HG02763 (cell line): ENCODE measurements at regions not wholly inside any gene's neighbourhood (a gene's known extent, or its start where the extent isn't known, plus 50 kb on each side); places are given as distances from the start of the nearest gene placed in this dataset.
"Not testable (repeated sequence)": the region's sequence is repeated elsewhere in the genome, so short reads cannot be mapped to it uniquely, and the experiment has no call there.

ENCODE experiments used
- ATAC-seq: cut with Tn5 transposase; IDR thresholded peaks from one replicate; pipeline ENCODE4 v1.9.1; 2021; ENCODE audit warnings: mild to moderate bottlenecking, moderate library complexity; ENCODE audit not compliant: unreplicated experiment

- ATAC-seq = not testable (repeated sequence)
Measured at GRCh38 chr6:15907220-15907913, 221.5 kb upstream of the MYLIP start.

- ATAC-seq = no peak
Measured at GRCh38 chr6:15906420-15907016, 222.4 kb upstream of the MYLIP start.

DNA sequence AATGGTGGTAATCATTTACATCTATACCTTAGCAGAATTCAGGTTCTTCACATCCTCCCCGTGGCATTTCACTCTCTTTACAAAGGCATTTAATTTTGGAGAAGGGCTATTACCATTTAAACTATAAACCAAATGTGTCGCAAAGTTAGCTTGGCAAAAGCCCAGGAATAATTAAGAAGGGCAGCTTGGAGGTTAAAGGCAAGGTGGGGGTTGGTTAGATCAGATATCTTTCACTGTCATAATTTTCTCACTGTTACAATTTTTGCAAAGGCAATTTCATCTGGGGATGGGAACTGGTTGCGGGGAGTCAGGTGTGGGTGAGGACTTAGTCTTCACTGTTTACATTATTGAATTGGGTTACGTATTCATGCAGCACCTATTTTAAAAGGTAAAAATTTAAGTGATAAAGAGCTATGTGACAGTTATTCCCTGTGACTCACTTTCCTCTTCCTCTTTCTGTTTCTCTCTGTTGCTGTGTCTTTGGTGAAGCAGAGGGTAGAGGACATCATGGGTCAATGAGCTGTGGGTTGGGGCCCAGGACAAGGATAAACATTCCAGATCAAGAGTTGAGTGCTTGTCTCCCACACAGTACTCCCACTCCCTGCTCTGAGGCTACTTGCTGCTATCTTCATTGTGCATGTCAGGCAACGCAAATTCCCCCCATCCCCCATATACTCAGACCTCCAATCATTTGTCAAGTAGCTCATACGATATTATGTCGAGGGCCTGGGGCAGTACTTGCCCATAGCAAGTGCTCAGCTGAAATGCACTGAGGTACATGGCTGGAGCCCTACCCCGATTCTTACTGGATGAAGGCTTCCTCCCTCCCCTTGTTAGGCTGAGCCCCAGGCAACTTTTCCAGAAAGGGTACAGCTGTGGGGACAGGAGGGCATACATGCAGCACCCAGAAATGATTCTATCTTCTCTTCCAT, 223.1 kb upstream of the MYLIP start:
- ATAC-seq = no peak

DNA sequence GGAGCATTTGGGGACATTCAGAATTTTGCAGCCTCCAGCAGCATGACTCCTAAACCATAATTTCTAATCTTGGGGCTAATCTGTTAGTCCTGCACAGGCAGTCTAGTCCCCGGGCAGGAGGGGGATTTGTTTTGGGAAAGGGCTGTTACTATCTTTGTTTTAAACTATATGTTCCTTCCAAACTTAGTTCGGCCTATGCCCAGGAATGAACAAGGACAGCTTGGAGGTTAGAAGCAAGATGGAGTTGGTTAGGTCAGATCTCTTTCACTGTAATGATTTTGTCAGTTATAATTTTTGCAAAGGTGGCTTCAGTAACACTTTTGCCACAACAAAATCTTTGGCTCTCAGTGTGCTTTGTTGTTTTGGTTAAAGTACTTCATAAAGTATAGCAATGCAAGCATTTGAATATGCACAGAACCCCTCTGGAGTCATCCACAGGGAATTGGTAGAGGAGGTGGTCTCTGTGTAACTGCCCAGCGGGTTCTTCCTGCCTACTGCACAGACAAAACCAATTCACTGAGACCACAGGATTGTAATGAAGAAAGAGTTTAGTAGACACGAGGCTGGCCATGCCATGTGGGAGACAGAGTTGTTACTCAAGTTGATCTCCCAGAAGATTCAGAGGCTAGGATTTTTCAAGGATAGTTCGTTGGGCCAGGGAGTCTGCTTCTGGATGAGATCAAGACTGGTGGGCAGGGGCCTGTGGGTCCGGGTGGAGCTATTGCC, 224.1 kb upstream of the MYLIP start:
- no peak for ATAC-seq

DNA sequence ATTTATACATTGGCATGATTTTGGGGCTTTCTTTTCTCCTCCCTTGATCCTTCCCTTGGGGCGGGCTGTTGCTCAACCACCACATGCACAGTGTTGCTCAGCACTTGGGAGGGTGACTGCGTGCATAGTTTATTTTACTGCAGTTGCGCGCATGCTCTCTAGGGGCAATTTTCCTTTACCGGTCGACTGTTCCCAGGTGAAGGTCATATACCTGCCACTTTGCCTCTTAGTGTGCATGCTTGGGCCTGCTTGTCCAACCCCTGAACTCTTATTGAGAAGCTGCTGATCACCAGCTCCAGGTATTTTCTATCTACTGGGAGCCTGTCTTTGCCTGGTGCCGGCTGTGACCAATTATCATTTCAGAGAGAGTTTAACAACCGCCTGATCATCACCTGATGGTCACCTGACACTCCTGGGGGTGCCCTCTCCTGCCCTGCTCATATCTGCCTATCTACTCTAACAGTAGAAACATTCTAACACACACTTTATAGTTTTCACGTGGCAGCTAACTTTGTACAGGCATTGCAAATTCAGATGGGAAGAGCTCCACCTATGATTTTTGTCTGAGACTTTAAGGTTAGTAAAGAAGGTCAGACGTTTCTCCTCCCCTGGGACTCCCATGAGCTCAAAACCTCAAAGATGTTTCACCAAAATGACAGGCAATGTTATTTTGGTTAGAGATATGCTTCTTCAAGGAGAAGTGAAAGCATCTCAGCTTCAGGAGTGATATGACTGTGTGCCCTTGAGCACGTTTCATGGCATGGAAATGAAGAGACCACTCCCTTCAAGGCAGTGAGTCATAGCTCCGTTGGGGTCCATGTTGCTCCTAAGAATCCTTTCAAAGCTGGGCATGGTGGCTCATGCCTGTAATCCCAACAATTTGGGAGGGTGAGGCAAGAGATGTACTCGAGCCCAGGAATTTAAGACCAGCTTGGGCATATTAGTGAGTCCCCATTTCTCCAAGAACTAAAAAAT, 227.5 kb upstream of the MYLIP start:
- peak; percentile 89 for ATAC-seq

GRCh38 chr6:15898693-15899092, 230.2 kb upstream of the MYLIP start:
- no peak for ATAC-seq

- no peak for ATAC-seq
Measured at GRCh38 chr6:15897063-15897876, 231.6 kb upstream of the MYLIP start.

DNA sequence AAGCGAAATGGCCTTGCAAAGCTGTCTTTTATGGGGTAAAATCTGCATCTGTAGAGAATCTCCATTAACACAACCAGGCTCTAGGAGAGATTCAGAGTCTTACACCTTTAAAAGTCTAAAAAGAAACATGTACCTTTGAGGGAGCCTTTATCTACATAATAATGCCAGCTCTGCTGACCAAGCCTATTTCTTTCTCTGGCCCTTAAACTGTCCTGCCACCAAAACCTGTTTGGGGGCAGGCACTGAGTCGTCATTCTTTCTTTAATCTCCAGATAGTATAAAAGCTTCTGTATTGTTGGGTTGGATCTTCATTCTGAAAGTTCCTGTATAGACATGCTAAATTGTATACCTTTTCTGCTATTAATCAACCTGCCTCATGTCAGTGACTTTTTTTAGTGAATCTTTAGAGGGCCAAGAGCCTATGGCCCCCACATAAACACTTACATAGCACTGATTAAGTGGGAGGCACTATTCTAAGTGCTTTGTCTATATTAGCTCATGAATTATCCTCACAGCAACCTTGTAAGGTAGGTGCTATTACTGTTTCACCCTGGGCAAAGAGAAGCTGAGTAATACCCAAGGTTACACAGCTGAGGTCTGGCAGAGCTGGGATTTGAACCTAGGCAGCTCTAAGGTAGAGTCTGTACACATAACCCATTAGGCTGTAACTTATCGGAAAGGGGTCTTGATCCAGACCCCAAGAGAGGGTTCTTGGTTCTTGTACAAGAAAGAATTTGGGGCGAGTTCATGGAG, 232.3 kb upstream of the DTNBP1 start:
- no peak for ATAC-seq

GRCh38 chr6:15893556-15894253, 230.9 kb upstream of the DTNBP1 start:
- ATAC-seq = no peak

- ATAC-seq = no peak
Measured at GRCh38 chr6:15892369-15892768, 229.5 kb upstream of the DTNBP1 start.

DNA sequence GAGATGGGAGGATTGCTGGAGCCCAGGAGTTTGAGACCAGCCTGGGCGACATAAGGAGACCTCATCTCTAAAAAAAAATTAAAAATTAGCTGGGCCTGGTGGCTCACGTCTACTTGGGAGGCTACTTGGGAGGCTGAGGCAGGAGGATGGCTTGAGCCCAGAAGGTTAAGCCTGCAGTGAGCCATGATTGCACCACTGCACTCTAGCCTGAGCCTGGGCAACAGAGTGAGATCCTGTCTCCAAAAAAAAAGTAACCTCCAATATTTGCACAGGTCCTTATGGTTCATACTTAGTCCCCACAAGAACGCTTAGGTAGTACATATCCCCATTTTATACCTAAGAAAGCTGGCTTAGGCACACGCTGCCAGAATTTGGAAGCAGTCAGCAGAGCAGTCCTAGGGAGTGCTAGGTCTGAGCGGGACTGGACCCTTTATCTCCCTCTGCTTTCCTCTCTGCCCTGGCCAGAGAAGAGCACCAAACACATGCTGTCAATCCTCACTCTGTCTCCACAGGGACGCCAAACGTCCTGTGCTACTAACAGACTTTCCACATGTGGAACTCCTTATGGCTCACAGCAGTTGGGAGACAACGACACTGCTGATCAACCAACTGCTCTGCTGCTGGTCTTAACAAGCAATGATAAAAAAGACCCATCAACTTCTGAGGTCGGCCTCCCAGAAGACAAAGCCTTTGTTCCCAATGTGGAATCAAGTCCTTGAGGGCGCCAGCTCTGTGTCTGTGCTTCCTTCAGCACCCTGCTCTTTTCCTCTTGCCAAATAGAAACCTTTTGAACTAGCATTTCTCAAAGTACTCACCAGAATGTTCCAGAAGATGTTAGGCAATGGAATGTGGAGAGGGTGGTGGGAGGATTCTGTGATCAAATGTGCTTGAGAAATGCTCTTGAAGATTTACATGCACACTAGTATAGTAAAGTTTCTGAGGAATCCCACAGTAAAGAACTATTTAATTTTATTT, 226.3 kb upstream of the DTNBP1 start:
- no peak for ATAC-seq

DNA sequence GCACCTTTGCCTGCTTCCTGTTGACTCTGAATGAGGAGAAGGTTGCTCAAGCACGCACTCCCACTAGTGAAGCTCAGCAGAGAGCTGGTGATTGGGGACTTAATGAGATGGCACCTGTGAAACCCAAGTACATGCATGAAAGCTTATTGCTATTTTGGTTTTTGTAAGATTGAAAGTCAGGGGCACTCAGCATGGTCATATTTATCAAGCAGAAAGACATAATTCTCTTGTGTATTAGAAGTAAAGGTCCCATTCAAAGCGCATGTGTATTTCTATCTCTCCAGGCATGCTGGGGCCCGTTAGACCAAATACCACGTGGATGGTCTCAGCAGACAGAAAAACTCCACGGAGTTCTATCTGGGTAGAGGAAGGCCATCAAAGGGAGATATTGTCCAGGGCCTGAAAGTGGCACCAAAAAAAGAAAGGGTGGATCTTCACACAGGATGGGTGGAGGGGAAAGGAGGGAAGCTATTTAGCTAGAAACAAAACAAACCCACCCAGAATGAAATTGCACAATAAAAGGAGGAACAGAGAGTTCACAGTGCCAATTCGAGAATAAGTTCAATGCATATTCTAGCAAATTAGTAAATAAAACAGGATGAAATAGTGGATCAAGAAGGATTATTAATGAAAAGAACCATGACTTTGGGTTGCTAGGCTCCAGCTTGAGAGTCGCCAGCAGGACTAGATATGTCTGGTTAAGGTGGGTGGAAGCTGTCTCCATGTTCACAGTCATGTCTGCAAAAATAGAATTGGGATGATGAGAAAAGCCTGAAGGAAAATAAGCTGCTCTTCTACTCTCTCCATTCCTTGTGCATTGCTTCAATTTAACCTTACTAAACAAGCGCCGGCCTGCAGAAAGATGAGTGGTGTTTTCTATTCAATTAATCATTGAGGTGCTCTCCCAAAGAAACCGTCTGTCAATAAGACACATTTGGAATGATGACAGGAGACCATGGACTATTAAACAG, 224.9 kb upstream of the DTNBP1 start:
- ATAC-seq = no peak

GRCh38 chr6:15885624-15886023, 222.8 kb upstream of the DTNBP1 start:
- ATAC-seq = no peak

DNA sequence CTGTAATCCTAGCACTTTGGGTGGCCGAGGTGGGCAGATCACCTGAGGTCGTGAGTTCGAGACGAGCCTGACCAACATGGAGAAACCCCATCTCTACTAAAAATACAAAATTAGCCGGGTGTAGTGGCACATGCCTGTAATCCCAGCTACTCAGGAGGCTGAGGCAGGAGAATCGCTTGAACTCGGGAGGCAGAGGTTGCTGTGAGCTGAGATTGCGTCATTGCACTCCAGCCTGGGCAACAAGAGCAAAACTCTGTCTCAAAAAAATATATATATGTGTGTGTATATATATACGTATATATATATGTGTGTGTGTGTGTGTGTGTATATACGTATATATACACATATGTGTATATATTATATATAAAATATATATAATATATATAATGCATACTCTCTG, 220.8 kb upstream of the DTNBP1 start:
- ATAC-seq = not testable (repeated sequence)

- no peak for ATAC-seq
Measured at GRCh38 chr6:15882915-15883314, 220.1 kb upstream of the DTNBP1 start.
